ENCODE measurements at regions not wholly inside any gene's neighbourhood (a gene's known extent, or its start where the extent isn't known, plus 50 kb on each side); places are given as distances from the start of the nearest gene placed in this dataset.
A peak's percentile ranks its signal among the peaks of the same experiment; 100 is the strongest.

DNA sequence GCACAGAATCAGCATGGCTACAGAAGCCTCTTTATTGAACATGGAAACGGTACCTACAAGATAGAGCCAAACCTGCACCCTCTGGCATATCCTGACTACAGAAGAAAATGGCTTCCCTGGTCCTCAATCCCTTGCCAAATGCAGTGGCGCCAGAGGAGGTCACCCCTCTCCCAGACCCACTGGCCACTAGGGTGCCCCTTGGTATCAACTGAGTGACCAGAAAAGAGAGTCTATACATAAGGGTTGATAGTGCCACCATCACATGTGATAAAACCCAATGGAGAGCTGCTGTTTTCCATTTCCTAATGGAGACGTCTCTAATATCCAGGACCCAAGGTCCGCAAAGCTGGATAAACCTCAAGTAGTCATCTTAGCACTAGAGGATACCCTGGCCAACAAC, 52.7 kb upstream of the ALK start:
- no peak for DNase-seq (ENCODE audit: low spot score)

DNA sequence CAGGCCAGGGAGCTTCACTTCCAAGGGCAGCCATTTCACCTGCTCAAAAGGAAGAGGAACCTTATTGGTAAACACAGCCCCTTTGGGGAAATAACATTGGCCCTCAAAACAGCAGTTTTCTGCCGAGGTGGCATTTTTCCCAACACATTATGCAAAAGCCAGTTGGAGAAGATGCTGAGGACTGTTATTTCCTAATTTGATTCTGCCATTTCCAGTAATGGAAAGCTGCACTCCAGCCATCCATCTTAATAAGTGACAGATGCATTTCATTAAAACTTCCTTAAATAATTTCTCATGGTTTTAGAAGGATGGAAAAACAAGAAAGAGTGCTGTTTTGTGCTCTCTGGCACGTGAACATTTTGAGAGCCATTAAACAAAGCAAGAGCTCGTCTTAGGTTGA, 55.9 kb upstream of the ALK start:
- no peak for DNase-seq (ENCODE audit: low spot score)

DNA sequence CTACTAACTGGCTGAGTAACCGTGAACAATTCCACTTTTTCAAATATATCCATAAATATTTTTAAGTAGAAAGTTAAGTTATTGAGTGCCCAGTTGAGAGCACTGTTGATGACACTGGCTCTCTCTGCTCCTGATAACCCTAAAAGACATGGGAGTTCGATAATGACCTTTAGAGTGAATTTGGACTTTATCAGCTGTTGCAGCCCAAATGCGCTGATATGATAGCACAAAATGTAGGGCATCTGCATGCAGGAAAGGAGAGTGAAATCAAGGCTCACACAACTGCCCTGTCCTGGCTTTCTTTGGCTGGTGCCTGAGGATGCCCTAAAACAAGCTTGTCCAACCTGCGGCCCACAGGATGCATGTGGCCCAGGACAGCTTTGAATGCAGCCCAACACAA, 60.0 kb upstream of the ALK start:
- no peak for DNase-seq (ENCODE audit: low spot score)

DNA sequence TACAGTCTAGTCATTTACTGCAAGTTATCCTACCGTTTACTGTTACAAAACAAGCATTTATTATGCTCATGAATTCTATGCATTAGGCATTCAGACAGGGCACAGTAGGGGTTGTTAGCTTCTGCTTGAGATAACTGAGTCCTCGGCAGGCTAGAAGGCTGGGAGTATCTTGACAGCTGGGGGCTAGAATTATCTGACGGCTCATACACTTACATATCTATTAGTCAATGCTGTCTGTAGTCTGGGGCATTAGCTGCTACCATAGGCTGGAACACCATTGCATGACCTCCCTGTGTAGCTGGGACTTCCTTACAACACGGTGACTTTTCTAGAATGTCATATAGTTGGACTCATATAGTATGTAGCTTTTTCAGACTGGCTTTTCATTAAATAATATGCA, 61.9 kb upstream of the ALK start:
- no peak for DNase-seq (ENCODE audit: low spot score)

DNA sequence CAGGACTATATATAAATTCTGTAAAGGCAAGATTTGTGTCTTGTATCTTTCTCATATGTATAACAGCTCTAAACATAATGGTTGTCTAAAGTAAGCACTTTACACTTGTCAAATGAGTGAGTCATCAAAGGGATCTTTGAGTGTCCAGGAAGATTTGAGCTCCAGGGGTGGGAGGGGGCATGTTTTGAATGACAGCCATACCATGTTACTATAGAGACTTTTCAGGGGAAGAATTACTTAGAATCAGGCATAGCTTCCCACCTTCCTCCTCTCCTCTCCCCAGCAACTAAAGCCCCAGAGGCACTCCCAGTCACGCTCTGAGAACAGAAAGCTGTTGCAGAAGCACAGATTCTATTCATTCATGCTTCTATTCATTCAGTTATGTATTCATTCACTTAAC, 65.8 kb upstream of the ALK start:
- DNase-seq (ENCODE audit: low spot score), result no peak

DNA sequence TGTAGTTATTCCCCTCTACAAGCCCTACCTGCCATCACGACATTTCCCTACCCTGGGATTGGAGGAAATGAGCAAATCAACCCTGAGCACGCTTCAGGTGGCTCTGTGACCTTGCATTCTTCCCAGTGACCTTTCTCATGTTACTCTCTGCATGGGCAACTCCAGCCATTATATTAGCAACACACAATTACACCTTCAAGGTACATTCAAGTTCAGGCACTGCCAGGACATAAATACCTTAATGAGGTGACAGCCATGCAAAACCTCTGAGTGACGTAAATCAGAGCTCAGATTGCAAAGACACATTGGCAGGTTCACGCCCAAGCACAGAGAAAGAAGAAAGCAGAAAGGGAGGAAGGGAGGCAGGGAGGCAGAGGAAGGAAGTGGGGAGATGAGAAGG, 68.7 kb upstream of the ALK start:
- DNase-seq (ENCODE audit: low spot score), result no peak

DNA sequence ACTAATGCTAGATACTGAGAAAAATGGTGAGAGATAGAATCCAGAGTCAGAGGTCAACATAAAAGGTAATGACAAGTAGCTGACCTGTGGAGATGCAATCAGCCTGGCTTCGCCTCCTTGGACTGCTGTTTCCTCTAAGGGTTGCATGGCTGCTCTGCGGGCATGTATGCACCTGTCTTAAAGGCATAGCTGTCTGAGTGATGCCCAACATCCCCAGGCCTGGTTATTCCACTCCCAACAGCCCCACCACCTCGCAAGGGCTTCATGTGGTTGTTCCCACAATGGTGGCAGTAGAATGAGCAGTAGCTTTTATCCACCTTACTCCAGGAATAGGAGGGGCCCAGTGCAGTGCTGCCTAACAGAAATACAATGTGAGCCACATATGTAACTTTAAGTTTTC, 69.7 kb upstream of the ALK start:
- no peak for DNase-seq (ENCODE audit: low spot score)

DNA sequence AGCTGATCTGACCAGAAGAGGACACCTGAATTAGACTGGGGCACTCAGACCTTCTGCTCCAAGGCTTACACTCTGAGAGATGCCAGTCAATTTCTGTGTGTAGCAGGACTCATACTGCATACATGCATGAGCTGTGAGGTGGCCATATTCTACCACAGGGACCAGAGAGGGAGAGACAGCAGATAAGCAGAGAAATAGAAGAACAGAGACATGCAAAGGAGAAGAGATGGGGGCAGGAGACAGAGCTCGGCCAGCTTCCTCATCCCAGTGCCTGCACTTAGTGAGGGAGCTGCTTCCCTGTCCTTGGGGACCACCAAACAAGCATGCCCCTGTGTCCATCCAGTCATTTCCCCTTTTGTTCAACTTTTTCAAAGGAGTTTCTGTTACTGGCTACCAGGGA, 73.9 kb upstream of the ALK start:
- DNase-seq (ENCODE audit: low spot score), result no peak

DNA sequence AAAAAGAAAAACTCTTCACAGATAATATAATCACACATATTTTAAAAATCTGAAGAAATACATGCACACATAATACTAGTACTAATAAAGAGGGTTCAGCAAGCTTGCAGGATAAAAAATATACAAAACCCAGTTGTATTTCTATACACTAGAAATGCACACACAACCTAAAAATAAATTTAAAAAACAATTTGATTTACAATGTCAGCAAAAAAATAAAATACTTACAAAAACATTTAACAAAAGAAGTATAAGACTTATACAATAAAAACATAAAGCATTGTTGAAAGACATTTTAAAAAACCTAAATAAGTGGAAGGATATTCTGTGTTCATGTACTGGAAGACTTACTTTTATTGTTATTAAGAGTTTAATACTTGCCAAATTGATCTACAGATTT, 81.7 kb upstream of the ALK start:
- DNase-seq (ENCODE audit: low spot score), result no peak

DNA sequence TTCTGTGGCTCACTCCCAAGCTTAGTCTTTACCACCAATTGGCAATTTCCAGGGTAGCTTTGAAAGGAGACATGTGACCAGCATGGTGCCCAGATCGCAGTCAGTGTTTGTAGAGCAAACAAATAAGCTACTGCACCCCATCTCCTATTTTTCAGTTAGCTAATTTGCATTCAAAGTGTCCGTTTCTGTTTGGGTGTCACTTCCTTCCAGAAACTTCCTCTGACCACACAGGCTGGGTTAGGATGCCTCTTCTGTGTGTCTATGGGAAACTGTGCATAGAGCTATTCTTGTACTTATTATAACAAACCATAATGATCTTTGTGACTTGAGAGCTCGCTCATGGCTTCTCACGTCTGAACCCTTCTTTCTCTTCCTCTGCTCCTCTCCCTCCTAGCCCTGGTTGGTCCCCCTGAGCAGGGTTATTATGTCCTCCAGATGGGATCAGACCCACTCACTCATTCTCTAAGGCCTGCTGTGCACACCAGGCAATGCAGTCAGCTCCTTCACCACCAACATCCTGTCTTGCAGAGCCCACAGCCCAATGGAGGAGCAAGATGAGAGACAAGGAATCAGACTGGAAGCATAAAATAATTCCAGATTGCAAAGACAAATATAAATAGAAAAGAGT, 101.2 kb upstream of the ALK start:
- no peak for DNase-seq (ENCODE audit: low spot score)

DNA sequence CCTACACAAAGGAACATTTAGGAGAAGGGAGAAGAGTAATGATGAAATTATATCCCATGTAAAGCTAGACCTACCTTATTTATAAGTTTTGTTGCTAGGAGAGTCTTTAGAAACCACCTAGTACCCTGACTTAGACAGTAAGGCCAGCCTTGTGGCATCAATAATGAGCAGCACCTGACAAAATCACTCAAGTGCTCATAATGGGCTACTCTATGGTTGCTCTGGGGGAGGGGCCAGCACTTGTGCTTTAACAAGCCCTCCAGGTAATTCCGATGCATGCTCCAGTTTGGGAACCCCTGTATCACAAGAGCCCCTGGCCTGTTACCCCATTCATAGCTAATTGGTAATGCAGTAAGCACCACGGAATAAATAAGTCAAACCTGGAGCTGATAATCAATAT, 102.9 kb upstream of the ALK start:
- DNase-seq (ENCODE audit: low spot score), result no peak

DNA sequence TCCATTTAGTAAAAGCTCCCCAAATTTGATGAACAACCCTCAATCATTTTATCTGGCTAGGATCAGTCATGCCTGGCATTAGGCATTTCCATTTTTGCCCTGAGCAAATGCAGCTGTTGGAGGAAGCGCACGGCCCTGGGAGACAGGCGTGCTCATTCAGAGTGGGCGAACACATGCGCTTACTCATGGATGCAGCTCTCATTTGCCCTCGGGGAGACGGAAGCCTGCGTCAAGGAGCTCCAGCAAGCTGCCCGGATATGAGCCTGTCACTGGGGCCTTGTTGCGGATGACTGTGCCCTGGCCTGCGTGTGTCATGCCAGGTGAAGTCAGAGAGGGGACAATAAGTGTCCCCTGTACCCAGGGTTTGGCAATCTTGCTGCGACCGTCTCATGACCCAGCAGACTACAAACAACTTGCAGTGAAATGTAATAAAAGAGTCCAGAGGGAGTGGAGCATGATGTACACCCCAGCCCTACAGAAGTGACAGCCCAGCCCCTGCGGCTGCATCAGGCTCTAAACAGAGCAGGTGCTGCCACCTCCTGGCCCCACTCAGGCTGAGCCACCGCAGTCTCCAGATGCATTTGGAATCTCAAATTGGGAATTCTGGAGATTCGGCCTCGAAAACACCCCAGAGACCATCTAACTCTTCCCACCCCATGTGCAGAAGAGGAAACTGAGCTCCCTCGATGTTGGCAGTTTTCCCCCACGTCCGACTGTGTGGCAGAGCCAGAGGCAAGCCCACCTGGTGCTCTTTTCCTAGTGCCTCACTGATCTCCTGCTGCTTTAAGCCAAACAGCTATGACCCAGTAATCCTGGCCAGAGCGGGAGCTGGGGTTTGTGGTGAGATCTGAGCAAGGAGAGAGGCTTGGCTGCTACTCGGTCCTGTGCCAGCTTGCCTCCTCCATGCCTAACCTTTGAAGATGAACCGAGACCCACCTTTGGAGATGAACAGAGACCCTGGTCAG, 105.0 kb upstream of the ALK start:
- DNase-seq (ENCODE audit: low spot score), result peak; percentile 37

DNA sequence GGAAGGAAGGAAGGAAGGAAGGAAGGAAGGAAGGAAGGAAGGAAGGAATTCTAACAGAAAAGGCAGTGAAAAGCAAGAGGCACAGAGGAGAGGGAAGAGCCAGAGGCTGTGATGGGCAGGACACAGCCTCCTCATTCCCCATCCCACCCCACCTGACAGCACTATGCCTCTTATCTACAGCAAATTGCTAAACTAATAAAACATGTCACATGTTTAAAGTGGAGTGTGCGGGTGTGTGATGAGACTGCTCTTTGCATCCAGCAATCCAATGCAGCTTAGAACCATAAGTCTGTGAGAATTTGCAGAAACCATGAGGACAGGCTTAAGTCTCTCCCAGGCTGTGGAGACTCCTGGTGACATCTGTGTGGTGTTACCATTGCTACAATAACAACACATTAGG, 108.4 kb upstream of the ALK start:
- DNase-seq (ENCODE audit: low spot score), result no peak

DNA sequence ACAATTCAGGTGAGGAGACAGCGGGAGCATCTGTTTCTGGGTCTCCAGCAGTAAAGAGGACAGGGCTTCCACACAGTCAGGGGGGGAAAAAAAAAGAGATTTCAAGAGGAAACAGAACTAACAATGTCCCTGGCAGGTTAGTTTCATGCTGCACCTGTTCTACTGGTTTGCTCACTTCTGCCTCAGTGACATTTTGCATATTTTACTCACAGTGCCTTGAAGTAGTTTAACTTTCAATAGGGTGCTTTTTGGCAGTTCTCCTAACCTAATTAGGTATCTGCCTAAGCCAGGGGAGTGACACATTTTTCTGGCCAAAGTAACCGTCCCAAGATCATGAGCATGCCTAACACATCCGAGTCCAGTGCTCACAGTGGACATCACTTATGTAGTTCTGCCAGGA, 109.0 kb upstream of the ALK start:
- DNase-seq (ENCODE audit: low spot score), result no peak

DNA sequence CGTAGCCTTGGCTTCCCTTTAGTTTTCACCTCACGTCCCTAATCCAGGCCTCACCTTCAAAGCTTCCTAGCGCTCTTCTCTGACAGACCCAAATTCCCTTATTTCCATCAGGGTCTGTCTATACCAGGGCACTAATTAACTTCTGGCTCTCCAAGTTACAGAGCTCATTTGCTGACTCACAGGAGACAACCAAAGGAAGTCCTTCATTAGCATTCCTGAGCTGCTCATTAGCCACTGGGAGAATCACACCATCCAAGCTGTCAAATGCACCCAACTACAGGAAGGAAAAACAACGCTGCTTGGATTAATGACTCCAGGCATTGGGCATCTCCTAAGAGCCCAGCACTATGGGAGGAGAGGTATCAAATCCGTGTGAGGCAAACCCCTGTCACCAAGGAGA, 109.8 kb upstream of the ALK start:
- no peak for DNase-seq (ENCODE audit: low spot score)

DNA sequence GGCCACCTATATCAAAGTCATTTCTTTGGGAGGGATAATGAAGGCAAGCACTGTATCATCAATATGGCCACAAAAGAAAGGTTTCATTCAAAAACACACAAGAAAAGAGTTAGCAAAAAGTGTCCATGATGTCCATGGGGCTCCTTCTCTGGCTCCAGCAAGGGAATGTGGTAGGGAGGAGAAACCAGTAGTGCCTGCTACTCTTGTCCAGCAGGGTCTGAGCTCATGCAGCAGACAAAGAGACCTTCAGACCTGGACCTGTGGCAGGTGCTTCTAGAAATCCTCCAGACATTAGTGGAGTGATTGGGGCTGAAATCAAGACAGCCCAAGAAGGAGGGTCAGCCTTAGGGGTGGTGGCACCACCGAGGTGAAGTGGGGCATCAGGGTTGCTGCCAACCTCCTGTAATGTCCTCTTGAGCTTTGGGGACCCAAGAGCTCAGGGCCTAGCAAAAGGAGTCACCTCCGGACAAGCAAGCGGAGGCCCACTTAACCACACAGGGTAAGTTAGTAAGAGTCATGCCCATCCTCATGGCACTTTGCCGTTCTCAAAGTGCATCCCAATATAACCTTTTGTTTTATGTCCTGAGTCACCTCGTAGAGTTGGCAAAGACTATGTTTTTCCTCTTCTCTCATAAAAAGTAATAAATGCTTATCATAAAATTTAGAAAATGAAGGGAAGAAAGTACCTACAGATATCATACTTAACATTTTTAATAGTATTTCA, 112.6 kb upstream of the YPEL5 start:
- no peak for DNase-seq (ENCODE audit: low spot score)

DNA sequence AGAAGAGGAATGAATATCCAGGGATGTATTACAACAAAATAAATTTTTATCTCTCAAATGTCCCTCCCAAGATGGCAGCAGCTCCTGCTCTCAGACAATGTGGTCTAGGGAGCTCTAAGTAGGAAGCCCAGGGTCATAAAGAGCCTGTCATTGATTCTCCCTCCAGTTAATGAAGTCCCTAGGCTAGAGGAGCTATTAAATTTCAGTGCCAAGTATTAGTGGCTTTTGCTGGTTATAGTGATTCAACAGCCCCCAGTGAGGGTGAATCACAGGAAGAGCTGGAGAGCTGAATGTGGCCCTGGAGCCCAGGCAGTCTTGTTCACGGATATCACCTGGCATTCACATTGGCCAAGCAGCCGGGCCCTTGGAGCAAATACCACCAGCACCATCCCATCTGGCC, 109.8 kb upstream of the YPEL5 start:
- no peak for DNase-seq (ENCODE audit: low spot score)

DNA sequence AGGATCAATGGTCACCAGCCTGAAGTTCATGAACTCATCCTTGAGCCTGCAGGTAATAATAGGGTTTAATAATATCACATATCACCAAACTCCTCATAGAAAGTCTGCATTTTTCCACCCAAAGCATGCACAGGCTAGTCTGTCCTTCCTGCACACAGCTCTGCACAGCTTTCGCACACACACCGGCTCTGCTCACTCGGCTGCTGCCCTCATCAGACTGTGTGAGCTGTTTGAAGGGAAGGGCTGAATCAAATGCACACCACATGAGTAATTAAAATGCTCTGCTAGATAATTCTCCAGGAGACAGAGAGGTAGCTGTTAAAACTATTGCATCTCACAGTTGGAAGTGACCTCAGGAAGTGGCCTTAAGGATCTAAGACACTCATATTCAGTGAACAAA, 108.4 kb upstream of the YPEL5 start:
- no peak for DNase-seq (ENCODE audit: low spot score)

DNA sequence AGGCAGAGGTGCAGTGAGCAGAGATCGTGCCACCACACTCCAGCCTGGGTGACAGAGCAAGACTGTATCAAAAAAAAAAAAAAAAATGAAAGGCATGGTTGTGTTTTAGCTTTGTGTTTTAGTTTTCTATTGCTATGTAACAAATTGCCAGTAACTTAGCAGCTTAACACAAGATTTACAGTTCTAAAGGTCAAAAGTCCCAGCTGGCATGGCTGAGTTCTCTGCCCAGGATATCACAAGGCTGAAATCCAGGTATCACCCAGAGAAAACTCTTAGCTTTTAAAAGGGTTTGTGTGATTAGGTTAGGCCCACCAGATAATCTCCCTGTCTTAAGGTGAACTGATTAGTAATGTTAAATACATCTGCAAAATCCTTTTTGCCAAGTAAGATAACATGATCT, 107.7 kb upstream of the YPEL5 start:
- DNase-seq (ENCODE audit: low spot score), result no peak

DNA sequence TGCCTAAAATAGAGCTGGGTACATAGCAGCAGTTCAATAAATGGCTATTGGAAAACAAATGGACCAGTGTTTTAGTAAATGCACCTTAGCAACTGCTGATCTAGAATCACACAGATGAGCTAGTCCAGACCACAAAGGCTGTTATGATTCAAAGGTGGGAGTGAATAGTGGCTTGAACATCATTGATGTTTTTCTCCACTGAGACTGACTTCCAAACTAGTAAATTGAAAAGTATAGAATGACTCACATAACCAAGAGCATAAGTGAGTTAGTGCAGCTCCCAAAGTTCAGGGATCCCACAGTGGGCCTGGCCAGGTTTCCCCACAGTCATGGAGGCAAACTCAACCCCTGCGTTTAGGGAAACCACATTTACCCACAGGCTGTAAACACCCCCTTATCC, 106.7 kb upstream of the YPEL5 start:
- DNase-seq (ENCODE audit: low spot score), result no peak

DNA sequence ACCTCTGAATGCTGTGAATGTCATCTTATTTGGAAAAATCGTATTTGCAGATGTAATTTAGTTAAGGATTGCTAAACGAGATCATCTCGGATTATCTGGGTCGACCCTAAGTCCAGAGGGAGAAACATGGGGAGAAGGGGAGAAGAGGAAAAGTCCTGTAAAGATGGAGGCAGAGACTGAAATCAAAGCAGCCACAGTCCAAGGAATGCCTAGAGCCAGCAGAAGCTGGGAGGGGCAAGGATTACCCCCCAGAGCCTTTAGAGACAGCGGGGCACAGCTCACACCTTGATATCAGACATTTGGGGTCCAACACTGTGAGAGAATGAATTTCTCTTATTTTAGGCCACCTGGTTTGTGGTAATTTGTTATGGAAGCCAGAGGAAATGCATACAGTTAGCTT, 104.9 kb upstream of the YPEL5 start:
- no peak for DNase-seq (ENCODE audit: low spot score)

DNA sequence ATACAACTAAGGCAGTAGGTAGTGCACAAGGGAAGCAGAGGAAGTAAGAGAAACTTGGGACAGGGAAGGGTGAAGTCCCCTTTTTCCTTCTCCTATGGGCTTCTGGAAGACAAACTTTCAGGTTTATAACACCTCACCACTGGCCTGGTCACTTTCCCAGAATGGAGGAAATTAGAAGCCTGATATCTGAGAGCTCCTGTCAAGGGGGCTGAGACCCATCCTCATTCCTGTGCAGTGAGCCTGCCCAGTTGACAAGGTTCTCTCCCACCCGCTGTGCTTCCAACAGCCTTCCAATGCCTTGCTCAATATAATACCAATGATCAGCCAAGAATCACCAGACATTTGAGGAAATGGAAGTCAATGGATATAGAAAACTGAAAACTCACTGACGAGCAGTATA, 100.4 kb upstream of the YPEL5 start:
- DNase-seq (ENCODE audit: low spot score), result no peak

DNA sequence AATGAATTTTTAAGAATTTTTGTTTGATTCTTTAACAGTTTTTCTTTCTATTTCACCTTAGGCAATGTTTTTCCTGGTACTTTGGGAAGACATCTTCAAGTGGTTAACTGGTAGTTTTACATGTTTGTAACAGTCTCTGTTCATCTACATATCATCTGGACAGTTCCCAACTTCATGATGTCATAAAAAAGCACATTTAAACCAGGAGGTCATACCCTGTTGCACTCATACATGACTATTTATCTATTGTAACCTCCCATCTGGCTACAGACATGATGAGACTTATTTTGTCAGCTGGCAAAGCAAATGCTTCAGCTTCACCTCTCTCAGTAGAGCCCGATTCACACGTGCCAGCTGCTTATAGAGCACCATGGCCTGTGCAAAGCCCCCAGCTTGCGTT, 99.8 kb upstream of the YPEL5 start:
- DNase-seq (ENCODE audit: low spot score), result no peak
